Gastroesophageal sphincter (tissue), 4 donors: ENCODE measurements at regions not wholly inside any gene's neighbourhood (a gene's known extent, or its start where the extent isn't known, plus 50 kb on each side); places are given as distances from the start of the nearest gene placed in this dataset.
"Not testable (repeated sequence)": the region's sequence is repeated elsewhere in the genome, so short reads cannot be mapped to it uniquely, and the experiment has no call there.

ENCODE experiments used
- ATAC-seq: fragments of 150-250 bp; one replicate; pipeline ENCODE4 v1.9.1; 2016; ENCODE audit warnings: mild to moderate bottlenecking, moderate library complexity
- H3K27ac ChIP-seq, 4 donors: fragments of 200-600 bp; sonication (generic) in 3 of 4; 1 replicate in 3 of 4; 2 replicates in 1 of 4; pipeline ENCODE4 v1.5.1; 2016 to 2019
- H3K27me3 ChIP-seq: fragments of 200-600 bp; sonication (generic); one replicate; pipeline ENCODE4 v1.5.1; 2019
- H3K36me3 ChIP-seq, 2 donors: fragments of 200-600 bp; sonication (generic); one replicate each; pipeline ENCODE4 v1.5.1; 2019; ENCODE audit warnings: control low read depth in 1 of 2
- H3K4me1 ChIP-seq, 3 donors: fragments of 200-600 bp; sonication (generic); 1 replicate in 2 of 3; 2 replicates in 1 of 3; pipeline ENCODE4 v1.5.1; 2016 to 2019; ENCODE audit warnings: control low read depth in 2 of 3
- H3K4me3 ChIP-seq, 2 donors: fragments of 200-600 bp; sonication (generic); one replicate each; pipeline ENCODE4 v1.5.1; 2019; ENCODE audit warnings: mild to moderate bottlenecking in 1 of 2, moderate library complexity in 1 of 2
- H3K9me3 ChIP-seq, 3 donors: fragments of 200-600 bp; sonication (generic); one replicate each; pipeline ENCODE4 v1.5.1; 2017 to 2019; ENCODE audit warnings: control low read depth in 2 of 3
- CTCF ChIP-seq, 4 experiments: fragments of 200-600 bp in 2 of 4; fragments of 450-650 bp in 2 of 4; sonication (generic) in 1 of 4; IDR thresholded peaks; one replicate each; pipeline ENCODE4 v1.5.1; 2017 to 2019; ENCODE audit warnings: antibody characterized with exemption in 4 of 4, mild to moderate bottlenecking in 2 of 4, moderate library complexity in 2 of 4
- EP300 ChIP-seq: sonication (generic); formaldehyde crosslinking; IDR thresholded peaks from one replicate; pipeline ENCODE4 v1.6.1; 2017; ENCODE audit warnings: antibody characterized with exemption, mild to moderate bottlenecking
- POLR2A ChIP-seq, 2 donors: fragments of 450-650 bp; IDR thresholded peaks; one replicate each; pipeline ENCODE4 v1.6.1; 2017; ENCODE audit warnings: antibody characterized with exemption in 2 of 2, mild to moderate bottlenecking in 2 of 2, moderate library complexity in 1 of 2
- POLR2AphosphoS5 ChIP-seq: sonication (generic); formaldehyde crosslinking; IDR thresholded peaks from one replicate; pipeline ENCODE4 v1.6.1; 2017; ENCODE audit warnings: antibody characterized with exemption
- WGBS, 2 donors: methylation state at CpG; one replicate each; pipeline ENCODE4 v1.1.5; 2018; ENCODE audit warnings: low coverage in 1 of 2; 5-methylcytosine and 5-hydroxymethylcytosine counted together

GRCh38 chr2:82023710-82024109, 1719.2 kb upstream of the LRRTM1 start:
- H3K27me3 ChIP-seq = no peaks in the 10 kb centered on the region
- 69% methylated on average over 6 of the region's 6 CpGs; no CpG with 5 or more reads in 1 of the 2 donors for WGBS, 2 donors
- H3K36me3 ChIP-seq = no peaks in the 10 kb centered on the region
- H3K4me1 ChIP-seq = no peaks in the 10 kb centered on the region
- TF ChIP-seq EP300 (no peak), CTCF (IDR thresholded peaks at IDR 0.05) (peak in 1 of 4 experiments; percentile 30)
- no peak overlapping the region for H3K4me3 ChIP-seq
- ATAC-seq = no peak
- no peak overlapping the region for H3K27ac ChIP-seq
- no peaks in the 10 kb centered on the region for H3K9me3 ChIP-seq

- H3K27ac ChIP-seq = no peak overlapping the region
- no peaks in the 10 kb centered on the region for H3K36me3 ChIP-seq
- no peaks in the 10 kb centered on the region for H3K4me1 ChIP-seq
- no peak for ATAC-seq
- no peak for TF ChIP-seq POLR2AphosphoS5
- no peak for TF ChIP-seq CTCF (IDR thresholded peaks at IDR 0.05)
- no peak for TF ChIP-seq EP300
- no peak for TF ChIP-seq POLR2A (IDR thresholded peaks at IDR 0.05)
- WGBS, 2 donors = 56 to 71% methylated on average over 3 to 6 of the region's 6 CpGs
- H3K27me3 ChIP-seq = no peaks in the 10 kb centered on the region
- H3K9me3 ChIP-seq = no peaks in the 10 kb centered on the region
- H3K4me3 ChIP-seq = no peak overlapping the region
These were observed 1709.1 kb upstream of the LRRTM1 start for GRCh38 chr2:82013641-82014040.

- H3K27ac ChIP-seq = no peak overlapping the region
- no peaks in the 10 kb centered on the region for H3K9me3 ChIP-seq
- H3K4me1 ChIP-seq = no peaks in the 10 kb centered on the region
- H3K4me3 ChIP-seq = no peak overlapping the region
- TF ChIP-seq POLR2A (IDR thresholded peaks at IDR 0.05) (no peak), POLR2AphosphoS5 (no peak), EP300 (no peak), CTCF (IDR thresholded peaks at IDR 0.05) (no peak)
- 54 to 73% methylated on average over 3 of the region's 3 CpGs for WGBS, 2 donors
- H3K27me3 ChIP-seq = no peaks in the 10 kb centered on the region
- no peaks in the 10 kb centered on the region for H3K36me3 ChIP-seq
- no peak for ATAC-seq
These were observed 1702.6 kb upstream of the LRRTM1 start for GRCh38 chr2:82007071-82007664.

GRCh38 chr2:82005889-82006288, 1701.3 kb upstream of the LRRTM1 start:
- WGBS, 2 donors = 73 to 85% methylated on average over 5 of the region's 5 CpGs
- ATAC-seq = not testable (repeated sequence)

GRCh38 chr2:82001614-82002013, 1697.1 kb upstream of the LRRTM1 start:
- no peak for ATAC-seq
- TF ChIP-seq POLR2A (IDR thresholded peaks at IDR 0.05) (no peak), EP300 (no peak), CTCF (IDR thresholded peaks at IDR 0.05) (no peak), POLR2AphosphoS5 (no peak)
- WGBS, 2 donors = 81 to 96% methylated on average over 4 of the region's 4 CpGs
- H3K9me3 ChIP-seq = no peaks in the 10 kb centered on the region
- H3K4me3 ChIP-seq = no peak overlapping the region
- no peaks in the 10 kb centered on the region for H3K4me1 ChIP-seq
- H3K27me3 ChIP-seq = no peaks in the 10 kb centered on the region
- H3K27ac ChIP-seq = no peak overlapping the region
- no peaks in the 10 kb centered on the region for H3K36me3 ChIP-seq

More at GRCh38 chr2:82005889-82006288, 1701.3 kb upstream of the LRRTM1 start:
- H3K9me3 ChIP-seq, H3K4me3 ChIP-seq, H3K36me3 ChIP-seq, H3K27ac ChIP-seq, H3K27me3 ChIP-seq, H3K4me1 ChIP-seq: not testable (repeated sequence)
